HG02970 (cell line): ENCODE measurements at regions not wholly inside any gene's neighbourhood (a gene's known extent, or its start where the extent isn't known, plus 50 kb on each side); places are given as distances from the start of the nearest gene placed in this dataset.

Experiments
- ATAC-seq: cut with Tn5 transposase; IDR thresholded peaks from one replicate; pipeline ENCODE4 v1.9.1; 2021; ENCODE audit warnings: mild to moderate bottlenecking, moderate library complexity, moderate number of reproducible peaks; ENCODE audit not compliant: unreplicated experiment, low FRiP score

- no peak for ATAC-seq
These were observed 248.7 kb downstream of the RBFOX3 start for GRCh38 chr17:79361873-79362771.

GRCh38 chr17:79361221-79361734 is 249.6 kb downstream of the RBFOX3 start:
- no peak for ATAC-seq

GRCh38 chr17:79360196-79360595 is 250.7 kb downstream of the RBFOX3 start:
- ATAC-seq: no peak

GRCh38 chr17:79356839-79357447 is 253.9 kb downstream of the RBFOX3 start:
- no peak for ATAC-seq

GRCh38 chr17:79355165-79355564 is 255.7 kb downstream of the RBFOX3 start:
- ATAC-seq: no peak

GRCh38 chr17:79354173-79354820 is 256.6 kb downstream of the RBFOX3 start:
- no peak for ATAC-seq

GRCh38 chr17:79353548-79353947 is 257.3 kb downstream of the RBFOX3 start:
- no peak for ATAC-seq

- ATAC-seq: no peak
These were observed 257.8 kb downstream of the RBFOX3 start for GRCh38 chr17:79353016-79353415.

GRCh38 chr17:79350533-79350932 is 260.3 kb downstream of the RBFOX3 start:
- no peak for ATAC-seq

GRCh38 chr17:79349506-79350400 is 261.1 kb downstream of the RBFOX3 start:
- no peak for ATAC-seq

GRCh38 chr17:79342376-79342775 is 267.8 kb downstream of the ENGASE start:
- ATAC-seq: no peak

- no peak for ATAC-seq
These were observed 267.2 kb downstream of the ENGASE start for GRCh38 chr17:79341816-79342215.

GRCh38 chr17:79341222-79341780 is 266.7 kb downstream of the ENGASE start:
- ATAC-seq: no peak

GRCh38 chr17:79340333-79341221 is 266.0 kb downstream of the ENGASE start:
- ATAC-seq: peak; percentile 67

GRCh38 chr17:79339321-79339720 is 264.7 kb downstream of the ENGASE start:
- ATAC-seq: no peak

- ATAC-seq: no peak
These were observed 264.0 kb downstream of the ENGASE start for GRCh38 chr17:79338604-79339003.

- no peak for ATAC-seq
These were observed 263.5 kb downstream of the ENGASE start for GRCh38 chr17:79338152-79338551.

GRCh38 chr17:79337053-79337452 is 262.4 kb downstream of the ENGASE start:
- no peak for ATAC-seq

- ATAC-seq: no peak
These were observed 260.8 kb downstream of the ENGASE start for GRCh38 chr17:79335456-79335855.
